Panc1 (cell line): ENCODE measurements at regions not wholly inside any gene's neighbourhood (a gene's known extent, or its start where the extent isn't known, plus 50 kb on each side); places are given as distances from the start of the nearest gene placed in this dataset.

Experiments
- CTCF ChIP-seq: fragments of 450-650 bp; IDR thresholded peaks from 2 replicates; pipeline ENCODE4 v1.5.1; 2017; ENCODE audit warnings: mild to moderate bottlenecking
- POLR2AphosphoS5 ChIP-seq: IDR thresholded peaks from 2 replicates; pipeline ENCODE4 v1.6.1; 2012; ENCODE audit warnings: mild to moderate bottlenecking, low read depth, low read length, moderate library complexity
- REST ChIP-seq, 2 experiments: IDR thresholded peaks; 2 replicates each; pipeline ENCODE4 v1.6.1; 2011 to 2012; ENCODE audit warnings: low read depth in 2 of 2, control low read depth in 1 of 2, low read length in 1 of 2, mild to moderate bottlenecking in 1 of 2, moderate library complexity in 1 of 2; ENCODE audit not compliant: insufficient read depth in 1 of 2
- SIN3A ChIP-seq: IDR thresholded peaks from 2 replicates; pipeline ENCODE4 v1.6.1; 2012; ENCODE audit warnings: low read depth, mild to moderate bottlenecking, low read length, moderate library complexity, borderline replicate concordance; ENCODE audit not compliant: insufficient read depth
- TCF7L2 ChIP-seq: IDR thresholded peaks from 2 replicates; pipeline ENCODE4 v1.6.1; 2011; ENCODE audit warnings: mild to moderate bottlenecking, low read depth, low read length, inconsistent platforms

GRCh38 chr5:74100268-74100665, 474.3 kb downstream of the ARHGEF28 start:
- TF ChIP-seq CTCF = no peak
- no peak for TF ChIP-seq POLR2AphosphoS5
- no peak for TF ChIP-seq SIN3A
- TF ChIP-seq TCF7L2 = no peak
- TF ChIP-seq REST (IDR thresholded peaks at IDR 0.05; ENCODE audit: insufficient read depth in 1 of 2, low read depth in 2 of 2, low read length in 1 of 2) = no peak
